ENCODE measurements at regions not wholly inside any gene's neighbourhood (a gene's known extent, or its start where the extent isn't known, plus 50 kb on each side); places are given as distances from the start of the nearest gene placed in this dataset.

GRCh38 chr1:47591801-47592200 is 154.0 kb downstream of the FOXD2 start:
- TF ChIP-seq CTCF (IDR thresholded peaks at IDR 0.05) (no peak), POLR2A (IDR thresholded peaks at IDR 0.05) (no peak)
